HG02678 (cell line): ENCODE measurements at regions not wholly inside any gene's neighbourhood (a gene's known extent, or its start where the extent isn't known, plus 50 kb on each side); places are given as distances from the start of the nearest gene placed in this dataset.

Experiments
- ATAC-seq: cut with Tn5 transposase; IDR thresholded peaks from one replicate; pipeline ENCODE4 v1.9.1; 2021; ENCODE audit warnings: mild to moderate bottlenecking, moderate library complexity; ENCODE audit not compliant: unreplicated experiment

GRCh38 chr21:20661246-20661645 lies 337.0 kb upstream of the NCAM2 start:
- no peak for ATAC-seq

- ATAC-seq = no peak
Measured at GRCh38 chr21:20661745-20662422, 336.3 kb upstream of the NCAM2 start.

- ATAC-seq = no peak
Measured at GRCh38 chr21:20662514-20662913, 335.7 kb upstream of the NCAM2 start.

- no peak for ATAC-seq
Measured at GRCh38 chr21:20667931-20668330, 330.3 kb upstream of the NCAM2 start.

GRCh38 chr21:20685475-20685874 lies 312.7 kb upstream of the NCAM2 start:
- ATAC-seq = no peak

GRCh38 chr21:20698585-20698984 lies 299.6 kb upstream of the NCAM2 start:
- ATAC-seq = no peak

- no peak for ATAC-seq
Measured at GRCh38 chr21:20701235-20701634, 297.0 kb upstream of the NCAM2 start.

- no peak for ATAC-seq
Measured at GRCh38 chr21:20703112-20703767, 295.0 kb upstream of the NCAM2 start.

- no peak for ATAC-seq
Measured at GRCh38 chr21:20720623-20721022, 277.6 kb upstream of the NCAM2 start.

GRCh38 chr21:20721151-20721550 lies 277.1 kb upstream of the NCAM2 start:
- ATAC-seq = no peak

GRCh38 chr21:20728691-20729090 lies 269.5 kb upstream of the NCAM2 start:
- no peak for ATAC-seq

GRCh38 chr21:20729376-20729775 lies 268.8 kb upstream of the NCAM2 start:
- ATAC-seq = no peak

GRCh38 chr21:20730441-20730840 lies 267.8 kb upstream of the NCAM2 start:
- ATAC-seq = no peak

- ATAC-seq = no peak
Measured at GRCh38 chr21:20735257-20735656, 263.0 kb upstream of the NCAM2 start.

- no peak for ATAC-seq
Measured at GRCh38 chr21:20737227-20737913, 260.8 kb upstream of the NCAM2 start.

- ATAC-seq = no peak
Measured at GRCh38 chr21:20739421-20739820, 258.8 kb upstream of the NCAM2 start.

- ATAC-seq = no peak
Measured at GRCh38 chr21:20741445-20741844, 256.8 kb upstream of the NCAM2 start.

GRCh38 chr21:20760221-20760620 lies 238.0 kb upstream of the NCAM2 start:
- ATAC-seq = no peak

GRCh38 chr21:20774737-20775136 lies 223.5 kb upstream of the NCAM2 start:
- no peak for ATAC-seq

GRCh38 chr21:20779321-20779720 lies 218.9 kb upstream of the NCAM2 start:
- no peak for ATAC-seq

GRCh38 chr21:20783611-20784010 lies 214.6 kb upstream of the NCAM2 start:
- ATAC-seq = no peak
